ENCODE measurements at regions not wholly inside any gene's neighbourhood (a gene's known extent, or its start where the extent isn't known, plus 50 kb on each side); places are given as distances from the start of the nearest gene placed in this dataset.
"Not testable (repeated sequence)": the region's sequence is repeated elsewhere in the genome, so short reads cannot be mapped to it uniquely, and the experiment has no call there.

DNA sequence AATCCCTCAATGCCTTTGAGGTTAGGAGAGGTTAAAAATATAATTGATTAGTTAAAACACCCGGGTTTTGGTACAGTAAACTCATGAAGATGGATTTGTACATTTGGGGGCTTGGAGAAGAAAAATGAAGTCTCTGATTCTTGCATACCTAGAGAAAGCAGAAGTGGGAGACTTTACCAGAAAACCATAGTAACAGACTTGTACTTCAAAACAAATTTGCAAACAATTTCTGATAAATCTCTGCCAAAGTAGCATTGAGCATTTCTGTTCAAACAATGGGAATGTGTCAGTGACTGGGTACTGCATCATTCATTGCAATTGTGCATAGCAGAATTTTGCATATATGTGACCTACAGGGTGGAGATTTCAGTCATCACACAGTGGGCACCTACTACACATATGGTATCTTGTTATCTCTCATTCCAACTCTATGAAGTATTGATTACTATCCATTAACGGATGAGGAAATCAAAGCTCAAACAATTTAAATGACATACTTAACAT, 256.9 kb downstream of the PLK2 start:
- no peak for DNase-seq

DNA sequence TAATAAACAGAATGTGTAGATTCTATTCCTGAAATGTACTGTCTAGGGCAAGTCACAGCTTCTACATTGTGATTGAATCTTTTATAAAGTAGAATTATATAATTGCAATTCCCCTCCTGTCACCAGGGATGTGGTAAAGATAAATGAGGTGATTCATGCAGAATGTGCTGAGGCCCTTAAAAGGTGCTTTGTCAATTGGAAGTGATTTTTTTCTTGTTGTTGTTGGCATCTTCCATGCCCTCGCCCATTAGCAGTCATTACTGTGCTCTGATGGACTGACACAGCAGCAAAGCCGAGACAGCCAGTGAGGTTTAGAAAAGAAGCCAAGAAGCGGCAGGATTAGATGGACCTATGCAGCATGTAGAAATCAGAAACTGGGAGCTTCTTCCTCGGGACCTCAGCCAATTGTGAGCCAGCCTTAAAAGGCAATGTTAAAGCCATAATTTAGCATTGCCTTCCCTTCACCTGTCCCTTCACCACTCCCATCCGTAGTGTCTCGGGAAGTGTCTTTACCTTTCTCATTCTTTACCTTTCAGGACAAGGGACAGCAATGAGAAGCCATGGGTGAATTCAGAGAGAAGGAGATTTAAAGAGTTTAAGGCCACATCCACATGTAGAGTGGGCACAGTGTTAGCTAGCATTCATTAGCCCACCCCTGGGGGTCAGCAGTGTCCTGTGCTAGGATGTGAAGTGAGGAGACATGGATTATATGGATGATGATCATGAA, 257.8 kb downstream of the PLK2 start:
- DNase-seq = no peak

DNA sequence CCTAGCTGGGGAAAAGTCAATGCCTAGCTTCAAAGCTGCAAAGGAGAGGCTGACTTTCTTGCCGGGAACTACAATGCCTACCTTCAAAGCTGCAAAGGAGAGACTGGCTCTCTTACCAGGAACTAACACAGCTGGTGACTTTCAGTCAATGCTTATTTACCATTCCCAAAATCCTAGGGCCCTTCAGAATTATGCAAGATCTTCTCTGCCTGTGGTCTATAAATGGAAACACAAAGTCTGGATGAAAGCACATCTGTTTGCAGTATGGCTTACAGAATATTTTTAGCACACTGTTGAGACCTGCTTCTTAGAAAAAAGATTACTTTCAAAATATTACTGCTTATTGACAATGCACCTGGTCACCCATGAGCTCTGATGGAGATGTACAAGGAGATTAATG, 259.4 kb downstream of the PLK2 start:
- no peak for DNase-seq

DNA sequence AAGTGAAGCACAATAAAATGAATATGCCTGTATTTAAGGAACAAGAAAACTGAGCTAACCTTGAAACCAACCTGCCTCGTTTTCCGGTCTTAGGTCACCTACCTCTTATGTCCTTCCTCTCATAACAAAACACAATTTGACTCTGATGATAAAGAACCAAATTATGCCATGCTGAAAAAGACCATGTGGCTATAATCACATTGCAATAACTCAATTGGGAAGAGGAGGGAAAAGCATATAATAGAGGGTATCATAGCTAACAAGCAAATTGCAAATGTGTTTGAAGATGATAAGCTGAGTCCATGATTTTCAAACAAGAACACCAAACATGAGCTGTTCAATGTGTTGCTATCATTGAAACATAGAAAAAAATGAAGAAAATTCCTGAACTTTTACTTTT, 260.8 kb downstream of the PLK2 start:
- no peak for DNase-seq

DNA sequence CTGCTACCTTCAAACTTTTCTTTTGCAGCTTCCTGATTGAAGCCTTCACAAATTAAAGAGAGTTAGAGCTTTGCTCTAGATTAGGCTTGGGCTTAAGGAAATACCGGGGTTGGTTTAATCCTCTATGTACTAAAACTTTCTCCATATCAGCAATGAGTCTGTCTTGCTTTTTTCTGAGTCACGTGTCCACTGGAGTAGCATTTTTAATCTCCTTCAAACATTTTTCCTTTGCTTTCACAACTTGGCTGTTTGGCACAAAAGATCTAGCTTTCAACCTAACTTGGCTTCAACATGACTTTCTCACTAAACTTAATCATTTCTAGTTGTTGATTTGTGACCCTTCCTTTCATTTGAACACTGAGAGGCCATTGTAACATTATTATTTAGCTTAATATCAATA, 261.6 kb downstream of the PLK2 start:
- DNase-seq = no peak

DNA sequence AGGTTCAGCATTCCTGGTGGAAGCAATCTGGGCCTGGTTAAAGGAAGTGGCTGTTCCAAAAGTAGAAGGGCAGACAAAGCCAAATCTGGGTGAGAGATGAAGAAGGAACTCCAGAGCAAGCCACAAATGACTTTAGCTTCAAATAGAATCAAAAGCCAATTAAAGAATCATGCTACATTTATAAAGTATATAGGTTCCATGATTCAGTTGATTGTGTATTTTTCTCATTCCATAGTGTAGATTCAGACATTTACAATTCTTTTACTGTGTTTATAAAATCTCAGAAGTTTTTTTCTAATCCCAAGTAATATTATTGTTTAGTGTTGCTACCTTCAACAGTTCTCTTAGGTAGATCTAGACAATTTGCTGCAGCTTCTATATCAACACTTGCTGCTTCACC, 262.0 kb downstream of the PLK2 start:
- DNase-seq = no peak

DNA sequence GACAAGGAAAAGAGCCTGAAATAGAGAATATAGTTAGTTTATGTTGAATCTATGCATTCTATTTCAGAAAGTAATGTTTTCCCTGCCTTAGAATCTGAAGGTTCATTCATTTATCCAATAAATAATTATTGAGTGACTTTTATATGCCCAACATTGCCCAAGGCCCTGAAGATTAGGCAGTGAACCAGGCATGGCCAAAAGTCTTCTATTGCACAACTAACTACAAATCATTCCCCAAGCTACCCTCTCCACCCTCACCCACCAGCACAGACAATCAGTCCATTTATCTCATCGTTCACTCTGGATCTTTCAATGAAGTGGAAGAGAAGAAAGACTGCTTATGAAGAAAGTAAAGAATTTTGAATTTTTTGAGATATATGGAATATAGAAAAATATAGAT, 268.4 kb downstream of the PLK2 start:
- no peak for DNase-seq

DNA sequence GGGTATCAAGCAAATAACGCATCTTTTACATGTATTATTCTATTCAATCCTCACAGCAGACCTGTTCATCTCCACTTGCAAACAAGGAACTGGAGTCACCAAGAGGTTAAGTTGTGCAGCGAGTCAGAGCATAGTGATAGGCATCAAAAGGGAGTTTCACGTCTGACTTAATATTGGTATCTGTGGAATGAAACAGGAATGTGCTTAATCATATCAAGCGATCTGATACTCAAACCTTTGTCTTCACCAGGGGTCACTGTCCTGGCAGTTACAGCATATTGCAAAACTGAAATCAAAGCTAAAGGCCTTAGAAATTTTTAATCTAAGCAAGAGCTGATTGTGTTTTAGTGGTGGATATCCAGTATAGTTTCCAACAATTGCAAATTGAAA, 271.6 kb downstream of the PLK2 start:
- peak in 1 of 3 donors; percentile 61 for DNase-seq

DNA sequence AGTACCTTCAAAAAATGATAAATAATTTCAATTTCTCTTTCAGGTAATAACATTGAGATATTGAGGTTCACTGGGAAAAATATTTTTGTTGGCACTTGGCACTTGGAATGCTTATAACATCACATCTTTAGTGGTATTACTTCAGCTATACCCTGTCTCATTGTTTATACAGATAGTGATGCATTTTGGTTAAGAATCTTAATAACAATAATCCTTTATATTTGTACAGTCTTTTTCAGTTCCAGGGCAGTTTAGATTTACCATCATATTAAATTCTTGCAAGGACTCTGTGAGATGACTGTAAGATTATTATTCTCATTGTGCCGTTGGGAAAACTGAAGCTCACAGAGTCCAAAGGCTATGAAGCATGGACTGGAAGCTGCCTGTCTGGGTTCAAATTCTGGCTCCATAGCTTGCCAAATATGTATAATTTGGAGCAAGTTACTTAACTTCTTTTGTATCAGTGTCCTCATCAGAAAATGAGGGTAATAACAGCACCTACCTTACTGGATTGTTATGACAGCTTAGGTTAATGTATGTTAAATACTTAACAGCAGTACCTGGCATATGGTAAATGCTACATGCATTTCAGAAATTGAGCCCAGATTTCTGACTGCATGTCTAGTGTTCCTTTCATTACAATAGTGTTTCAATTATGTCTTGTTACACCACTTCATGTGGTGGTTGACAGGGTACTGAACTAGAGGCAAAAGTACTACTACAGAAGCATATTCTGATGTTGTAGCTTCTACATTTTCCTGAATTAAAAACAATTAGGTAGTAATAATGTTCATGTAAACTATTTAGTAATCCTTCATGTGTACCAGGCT, 272.2 kb downstream of the PLK2 start:
- DNase-seq = no peak

DNA sequence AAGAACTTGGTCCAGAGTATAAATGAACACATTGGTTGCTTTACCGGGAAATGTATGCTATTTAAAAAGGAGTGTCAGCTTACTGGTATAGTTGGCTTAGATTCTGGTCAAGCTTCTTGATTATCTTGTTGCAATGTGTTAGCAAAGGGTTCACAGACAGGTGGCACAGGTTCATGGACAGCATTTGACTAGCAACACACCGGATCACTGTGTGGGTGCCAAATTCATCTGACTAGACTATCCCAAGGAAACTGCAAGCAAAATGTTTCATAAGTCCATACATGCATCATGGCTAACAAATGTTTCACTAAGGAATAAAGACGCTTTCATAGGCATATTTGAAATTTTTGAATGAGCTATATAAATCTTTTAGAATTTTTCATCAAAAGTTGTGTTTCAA, 274.1 kb downstream of the PLK2 start:
- no peak for DNase-seq

DNA sequence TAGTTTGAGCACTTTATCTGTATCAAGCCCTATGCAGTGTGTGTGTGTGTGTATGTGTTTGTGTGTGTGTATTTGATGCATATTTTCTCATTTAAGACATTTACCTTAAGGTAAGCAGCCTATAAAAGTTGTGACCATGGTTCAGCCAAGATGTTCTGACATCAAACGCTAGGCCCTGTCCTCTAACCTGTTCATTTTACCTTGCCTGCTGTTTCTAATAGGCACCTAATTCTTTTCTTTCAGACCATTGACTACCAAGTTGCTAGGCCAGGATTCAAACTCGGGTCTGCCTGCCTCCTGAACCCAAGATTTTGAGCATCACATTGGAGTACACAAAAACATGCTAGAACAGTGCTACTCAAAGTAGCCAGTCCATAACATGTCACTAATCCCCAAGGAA, 274.5 kb downstream of the PLK2 start:
- no peak for DNase-seq

DNA sequence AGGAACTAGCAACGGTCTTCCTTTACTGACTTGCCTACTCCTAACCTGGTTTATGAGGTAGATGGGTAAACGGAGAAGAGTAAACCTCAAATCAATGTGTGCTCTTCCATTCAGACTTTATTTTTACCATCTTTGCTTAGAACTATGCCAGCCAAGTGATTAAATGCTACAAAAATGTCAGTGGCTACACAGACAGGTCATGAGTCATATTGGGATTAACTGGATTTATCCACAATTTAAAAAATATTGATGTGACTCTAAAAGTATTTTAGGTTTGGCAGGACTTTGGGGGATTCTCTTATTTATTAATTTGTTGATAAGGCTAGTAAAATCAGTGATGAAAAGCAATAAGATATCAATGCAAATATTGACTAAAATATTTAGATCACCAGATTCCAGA, 275.0 kb downstream of the PLK2 start:
- DNase-seq = no peak

DNA sequence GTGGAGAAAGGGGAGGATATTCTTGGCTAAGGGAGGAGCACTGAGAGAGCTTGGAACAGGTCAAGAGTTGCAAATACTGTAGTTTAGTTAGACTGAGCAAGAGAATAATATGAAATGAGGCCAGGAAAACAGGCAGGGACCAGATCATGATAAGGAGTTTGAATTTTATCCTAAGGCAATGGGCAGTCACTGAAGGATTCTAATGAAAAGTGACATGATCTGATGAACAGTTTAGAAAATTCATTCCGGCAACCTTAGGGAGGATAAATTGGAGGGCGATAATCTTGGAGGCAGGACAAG, 276.1 kb downstream of the PLK2 start:
- DNase-seq = no peak

DNA sequence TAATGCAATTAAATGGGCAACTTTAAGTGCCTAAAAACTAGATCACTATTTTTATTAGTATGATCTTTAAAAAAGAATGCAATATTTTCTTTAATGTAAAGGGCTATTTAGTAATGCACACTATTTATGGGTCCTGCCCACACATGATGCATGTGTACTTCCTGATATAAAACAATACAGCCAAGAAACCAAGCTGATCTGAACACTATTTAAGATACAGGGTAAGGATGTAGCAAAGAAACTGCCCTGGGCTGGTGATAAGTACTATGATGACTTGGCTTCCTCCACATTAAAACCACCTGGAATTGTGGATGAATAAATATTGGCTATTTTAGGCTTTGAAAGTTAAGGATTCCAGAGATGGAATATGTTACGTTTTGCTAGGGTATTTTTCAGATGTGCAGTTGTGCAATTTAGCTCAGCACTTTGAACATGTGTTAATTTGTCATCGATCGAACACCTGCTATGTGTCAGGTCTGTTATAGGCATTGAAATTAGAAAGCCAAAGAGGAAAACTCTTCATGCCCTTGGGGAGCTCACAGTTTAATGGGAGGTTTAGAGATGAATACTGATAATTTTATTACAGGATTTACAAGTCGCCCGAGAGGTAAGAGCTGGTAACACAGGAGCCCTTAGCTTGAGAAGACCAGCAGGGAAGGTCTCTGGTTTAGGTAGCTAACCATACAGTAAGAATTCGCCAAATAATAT, 276.7 kb downstream of the PLK2 start:
- DNase-seq = no peak

DNA sequence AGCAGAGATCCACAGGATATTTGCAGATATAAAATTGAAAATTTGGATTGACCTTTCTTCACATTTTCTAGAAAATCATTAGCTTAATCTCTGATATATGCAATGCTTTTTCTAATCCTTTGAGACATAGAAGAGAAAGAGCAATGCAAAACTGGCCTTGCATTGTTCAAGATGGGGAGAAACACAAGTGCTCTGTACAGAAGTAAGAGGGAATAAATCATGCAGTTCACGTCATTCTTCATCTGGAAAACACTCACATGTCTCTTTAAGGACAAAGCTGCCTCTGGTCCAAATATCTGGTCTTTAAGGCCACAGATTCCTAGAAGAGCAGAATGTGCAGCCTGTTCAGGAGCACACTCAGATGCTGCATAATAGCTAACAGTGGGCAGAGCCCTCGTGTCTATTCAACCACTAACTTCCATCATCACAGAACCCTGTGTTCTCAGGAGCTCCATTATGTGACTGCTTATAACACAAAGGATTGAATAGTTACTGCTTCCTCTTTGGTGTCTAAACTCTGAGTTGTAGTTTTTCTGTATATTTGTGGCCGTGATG, 277.5 kb downstream of the PLK2 start:
- no peak for DNase-seq

DNA sequence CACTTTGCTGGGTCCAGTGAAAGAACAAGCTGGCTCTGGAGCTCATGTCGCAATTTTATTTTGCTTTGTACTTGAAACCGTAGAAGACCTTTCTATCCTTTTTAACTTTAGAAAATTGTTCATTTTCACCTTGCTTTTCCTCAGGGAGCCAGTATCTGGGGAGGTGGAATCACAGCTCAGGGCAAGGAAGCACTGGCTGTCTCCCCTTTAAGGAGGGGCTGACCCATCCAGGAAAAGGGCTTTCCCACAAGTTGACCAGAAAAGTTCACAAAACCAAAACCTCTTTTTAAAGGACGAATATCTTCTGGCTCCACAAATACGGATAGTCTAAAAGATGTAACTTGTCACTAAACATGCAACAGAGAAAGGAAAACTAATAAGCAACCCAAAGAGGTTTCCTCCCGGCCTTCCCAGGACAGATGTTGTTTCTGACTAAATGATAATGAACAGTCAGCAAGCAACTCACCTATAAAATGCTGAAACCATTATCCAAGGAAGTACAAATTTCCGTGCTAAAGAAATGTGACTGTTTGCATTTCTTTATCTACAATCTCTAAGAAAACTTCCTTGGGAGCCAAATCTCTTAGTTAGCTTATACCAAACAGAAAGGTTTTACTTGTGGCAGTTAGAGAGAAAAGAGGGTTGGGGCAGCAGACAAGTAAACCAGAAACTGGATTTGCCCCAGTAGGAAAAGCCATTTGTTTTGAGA, 278.2 kb downstream of the PLK2 start:
- DNase-seq = no peak

DNA sequence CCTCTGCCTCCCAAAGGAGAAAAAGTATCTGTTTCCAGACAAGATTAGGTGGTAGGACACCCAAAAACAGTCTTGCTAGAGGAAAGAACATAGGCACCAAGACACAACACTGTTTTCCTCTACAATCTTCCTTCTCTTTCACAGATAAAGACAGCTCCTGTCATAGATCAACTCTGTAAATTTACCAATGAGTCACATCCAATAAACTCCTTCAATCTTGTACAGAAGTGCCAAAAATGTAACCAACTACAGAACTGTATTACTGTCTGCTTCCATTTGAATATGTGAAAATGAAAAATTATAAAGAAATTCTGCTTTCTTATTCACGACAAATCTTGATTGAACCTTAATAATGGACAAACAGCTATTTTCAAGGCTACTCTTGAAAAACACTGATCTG, 286.9 kb downstream of the PLK2 start:
- DNase-seq = no peak

DNA sequence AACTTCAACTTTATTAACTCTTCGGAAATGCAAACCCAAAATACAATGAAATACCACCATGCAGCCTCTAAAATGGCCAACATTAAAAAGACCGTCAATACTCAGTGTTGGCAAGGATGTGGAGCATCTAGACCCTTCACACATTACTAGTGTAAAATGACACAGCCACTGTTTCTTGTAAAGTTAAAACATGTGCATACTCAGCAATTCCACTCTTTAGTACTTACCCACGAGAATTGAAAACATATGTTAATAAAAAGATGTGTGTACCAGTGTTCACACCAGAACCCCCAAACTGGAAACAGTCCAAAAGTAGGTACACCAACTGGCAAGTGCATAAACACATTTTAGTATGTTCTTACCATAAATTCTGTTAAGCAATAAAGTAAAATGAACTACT, 294.7 kb downstream of the PLK2 start:
- no peak for DNase-seq

DNA sequence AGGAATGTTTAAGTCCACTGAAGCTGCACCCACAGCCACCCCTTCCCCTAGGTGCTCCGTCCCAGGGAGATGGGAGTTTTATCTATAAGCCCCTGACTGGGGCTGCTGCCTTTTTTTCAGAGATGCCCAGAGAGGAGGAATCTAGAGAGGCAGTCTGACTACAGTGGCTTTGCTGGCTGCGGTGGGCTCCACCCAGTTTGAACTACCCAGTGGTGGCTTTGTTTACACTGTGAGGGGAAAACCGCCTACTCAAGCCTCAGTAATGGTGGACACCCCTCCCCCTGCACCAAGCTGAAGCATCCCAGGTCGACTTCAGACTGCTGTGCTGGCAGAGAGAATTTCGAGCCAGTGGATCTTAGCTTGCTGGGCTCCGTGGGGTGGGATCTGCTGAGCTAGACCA, 298.0 kb downstream of the PLK2 start:
- not testable (repeated sequence) for DNase-seq

DNA sequence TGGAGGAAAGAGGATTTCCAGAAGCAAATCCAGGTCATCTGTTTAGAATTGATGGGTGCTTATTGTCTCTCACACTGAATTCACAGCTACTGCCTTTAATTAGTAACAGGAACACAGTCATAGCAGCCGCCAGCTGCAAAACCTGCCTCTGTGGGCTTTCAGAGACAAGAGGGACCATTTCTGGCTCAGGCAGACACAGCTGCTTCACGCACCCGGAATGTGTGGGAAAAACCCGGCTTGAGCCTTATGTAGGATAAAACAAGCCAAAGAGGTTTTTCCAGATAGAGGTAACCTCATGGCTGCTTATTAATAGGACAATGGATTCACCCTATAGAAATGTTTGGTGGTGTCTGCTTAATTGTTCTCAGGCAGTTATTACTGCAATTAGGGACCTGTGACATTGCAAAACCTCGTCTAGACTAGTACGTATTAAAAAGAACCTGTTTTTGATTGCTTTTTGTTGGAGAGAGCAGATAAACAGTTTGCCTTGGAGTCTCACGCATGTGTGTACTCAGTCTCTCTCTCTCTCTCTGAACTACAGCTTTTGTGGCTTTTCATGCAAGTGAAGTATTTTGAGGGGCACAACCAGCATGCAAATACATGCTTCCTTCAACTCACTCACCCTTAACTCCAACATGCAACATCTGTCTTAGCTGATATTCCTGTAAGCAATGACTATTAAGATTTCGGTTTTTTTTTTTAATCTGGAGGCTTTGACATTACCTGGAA, 302.7 kb downstream of the PLK2 start:
- DNase-seq = peak; percentile 71 to 89 (median 73)

DNA sequence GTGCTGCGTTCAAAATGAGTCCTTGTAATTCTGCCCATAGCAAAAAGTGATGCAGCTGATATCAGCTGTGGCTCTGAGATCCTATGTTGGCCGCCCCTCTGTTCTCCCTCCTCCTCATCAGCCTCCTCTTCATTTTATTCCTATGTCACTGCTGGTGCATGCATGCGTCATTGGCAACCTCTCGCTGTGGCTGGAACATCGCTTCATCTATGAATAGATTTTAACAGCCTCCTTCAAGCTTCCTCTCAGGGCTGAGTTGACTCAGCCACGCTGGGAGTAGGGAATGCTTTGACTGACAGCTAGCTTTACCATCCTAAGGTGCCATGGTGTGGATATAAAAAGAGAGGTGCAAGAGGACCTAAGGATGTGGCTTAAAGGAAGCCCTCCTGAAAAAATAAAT, 303.5 kb downstream of the PLK2 start:
- DNase-seq = peak in 2 of 3 donors; percentile 64 to 72

Measured in muscle of back (tissue), 3 donors.